ENCODE measurements at regions not wholly inside any gene's neighbourhood (a gene's known extent, or its start where the extent isn't known, plus 50 kb on each side); places are given as distances from the start of the nearest gene placed in this dataset.

DNA sequence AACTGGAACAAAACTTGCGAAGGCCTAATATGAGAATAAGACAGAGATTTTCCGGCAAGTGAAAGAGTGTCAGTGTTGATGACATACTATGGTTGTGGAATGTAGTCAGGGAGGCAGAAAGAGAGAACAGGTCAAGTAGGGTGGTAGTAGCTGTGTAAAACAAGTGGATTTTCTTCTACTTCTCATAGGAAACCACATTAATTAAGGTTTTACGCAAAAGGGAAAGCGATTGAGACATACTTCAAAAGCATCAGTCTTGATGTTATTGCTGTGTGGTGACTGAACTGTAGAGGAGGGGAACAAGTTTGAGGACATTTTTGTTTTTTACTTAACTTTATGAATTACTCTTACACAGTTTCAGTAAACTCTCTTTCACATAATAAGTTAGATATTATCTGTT lies 186.0 kb upstream of the CNTN5 start:
- TF ChIP-seq CTCF (IDR thresholded peaks at IDR 0.05; ENCODE audit: low read depth, low read length, missing input control) (no peak), MAX (IDR thresholded peaks at IDR 0.05) (no peak), SP1 (IDR thresholded peaks at IDR 0.05) (no peak)
